ENCODE measurements at regions not wholly inside any gene's neighbourhood (a gene's known extent, or its start where the extent isn't known, plus 50 kb on each side); places are given as distances from the start of the nearest gene placed in this dataset.

DNA sequence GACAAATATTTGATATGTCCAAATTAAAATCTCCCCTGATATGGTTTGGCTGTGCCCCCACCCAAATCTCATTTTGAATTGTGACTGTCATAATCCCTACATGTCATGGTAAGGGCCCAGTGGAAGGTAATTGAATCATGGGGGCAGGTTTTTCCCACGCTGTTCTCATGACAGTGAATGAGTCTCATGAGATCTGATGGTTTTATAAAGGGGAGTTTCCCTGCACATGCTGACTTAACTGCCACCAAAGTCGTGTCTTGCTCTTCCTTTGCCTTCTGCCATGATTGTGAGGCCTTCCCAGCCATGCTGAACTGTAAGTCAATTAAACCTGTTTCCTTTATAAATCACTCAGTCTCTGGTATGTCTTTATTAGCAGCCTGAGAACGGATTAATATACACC lies 207.0 kb downstream of the BARHL2 start:
- 1% methylated on average over 3 of the region's 3 CpGs for WGBS (ENCODE audit: low lambda C conversion rate)
- no peak for DNase-seq (ENCODE audit: low spot score)
- H3K4me3 ChIP-seq (replicated peaks in 1 of 3; ENCODE audit: insufficient read depth in 1 of 3, low read depth in 2 of 3, low read length in 3 of 3) = no peak overlapping the region
- no peaks in the 10 kb centered on the region for H3K79me2 ChIP-seq (ENCODE audit: insufficient read depth, low read length)
- no peak for ATAC-seq
- TF ChIP-seq, protein P1, sequence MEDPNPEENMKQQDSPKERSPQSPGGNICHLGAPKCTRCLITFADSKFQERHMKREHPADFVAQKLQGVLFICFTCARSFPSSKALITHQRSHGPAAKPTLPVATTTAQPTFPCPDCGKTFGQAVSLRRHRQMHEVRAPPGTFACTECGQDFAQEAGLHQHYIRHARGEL (CRISPR knock-in tag; IDR thresholded peaks at IDR 0.05) = no peak
- TF ChIP-seq GPN1 (CRISPR knock-in tag; IDR thresholded peaks at IDR 0.05; ENCODE audit: borderline replicate concordance) (no peak), FOXJ3 (CRISPR knock-in tag; IDR thresholded peaks at IDR 0.05; ENCODE audit: borderline replicate concordance) (no peak), U2AF1 (optimal IDR thresholded peaks at IDR 0.05; ENCODE audit: low read depth, low read length) (no peak), ZNF264 (CRISPR knock-in tag; IDR thresholded peaks at IDR 0.05) (no peak), ZNF678 (CRISPR knock-in tag; IDR thresholded peaks at IDR 0.05) (no peak)
- TF ChIP-seq, protein P2, sequence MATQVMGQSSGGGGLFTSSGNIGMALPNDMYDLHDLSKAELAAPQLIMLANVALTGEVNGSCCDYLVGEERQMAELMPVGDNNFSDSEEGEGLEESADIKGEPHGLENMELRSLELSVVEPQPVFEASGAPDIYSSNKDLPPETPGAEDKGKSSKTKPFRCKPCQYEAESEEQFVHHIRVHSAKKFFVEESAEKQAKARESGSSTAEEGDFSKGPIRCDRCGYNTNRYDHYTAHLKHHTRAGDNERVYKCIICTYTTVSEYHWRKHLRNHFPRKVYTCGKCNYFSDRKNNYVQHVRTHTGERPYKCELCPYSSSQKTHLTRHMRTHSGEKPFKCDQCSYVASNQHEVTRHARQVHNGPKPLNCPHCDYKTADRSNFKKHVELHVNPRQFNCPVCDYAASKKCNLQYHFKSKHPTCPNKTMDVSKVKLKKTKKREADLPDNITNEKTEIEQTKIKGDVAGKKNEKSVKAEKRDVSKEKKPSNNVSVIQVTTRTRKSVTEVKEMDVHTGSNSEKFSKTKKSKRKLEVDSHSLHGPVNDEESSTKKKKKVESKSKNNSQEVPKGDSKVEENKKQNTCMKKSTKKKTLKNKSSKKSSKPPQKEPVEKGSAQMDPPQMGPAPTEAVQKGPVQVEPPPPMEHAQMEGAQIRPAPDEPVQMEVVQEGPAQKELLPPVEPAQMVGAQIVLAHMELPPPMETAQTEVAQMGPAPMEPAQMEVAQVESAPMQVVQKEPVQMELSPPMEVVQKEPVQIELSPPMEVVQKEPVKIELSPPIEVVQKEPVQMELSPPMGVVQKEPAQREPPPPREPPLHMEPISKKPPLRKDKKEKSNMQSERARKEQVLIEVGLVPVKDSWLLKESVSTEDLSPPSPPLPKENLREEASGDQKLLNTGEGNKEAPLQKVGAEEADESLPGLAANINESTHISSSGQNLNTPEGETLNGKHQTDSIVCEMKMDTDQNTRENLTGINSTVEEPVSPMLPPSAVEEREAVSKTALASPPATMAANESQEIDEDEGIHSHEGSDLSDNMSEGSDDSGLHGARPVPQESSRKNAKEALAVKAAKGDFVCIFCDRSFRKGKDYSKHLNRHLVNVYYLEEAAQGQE (IDR thresholded peaks at IDR 0.05; ENCODE audit: borderline replicate concordance in 1 of 2, low read depth in 1 of 2, low read length in 2 of 2) = no peak
- TF ChIP-seq, protein P3, sequence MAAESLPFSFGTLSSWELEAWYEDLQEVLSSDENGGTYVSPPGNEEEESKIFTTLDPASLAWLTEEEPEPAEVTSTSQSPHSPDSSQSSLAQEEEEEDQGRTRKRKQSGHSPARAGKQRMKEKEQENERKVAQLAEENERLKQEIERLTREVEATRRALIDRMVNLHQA (CRISPR knock-in tag; IDR thresholded peaks at IDR 0.05) = no peak
- TF ChIP-seq, protein P4, sequence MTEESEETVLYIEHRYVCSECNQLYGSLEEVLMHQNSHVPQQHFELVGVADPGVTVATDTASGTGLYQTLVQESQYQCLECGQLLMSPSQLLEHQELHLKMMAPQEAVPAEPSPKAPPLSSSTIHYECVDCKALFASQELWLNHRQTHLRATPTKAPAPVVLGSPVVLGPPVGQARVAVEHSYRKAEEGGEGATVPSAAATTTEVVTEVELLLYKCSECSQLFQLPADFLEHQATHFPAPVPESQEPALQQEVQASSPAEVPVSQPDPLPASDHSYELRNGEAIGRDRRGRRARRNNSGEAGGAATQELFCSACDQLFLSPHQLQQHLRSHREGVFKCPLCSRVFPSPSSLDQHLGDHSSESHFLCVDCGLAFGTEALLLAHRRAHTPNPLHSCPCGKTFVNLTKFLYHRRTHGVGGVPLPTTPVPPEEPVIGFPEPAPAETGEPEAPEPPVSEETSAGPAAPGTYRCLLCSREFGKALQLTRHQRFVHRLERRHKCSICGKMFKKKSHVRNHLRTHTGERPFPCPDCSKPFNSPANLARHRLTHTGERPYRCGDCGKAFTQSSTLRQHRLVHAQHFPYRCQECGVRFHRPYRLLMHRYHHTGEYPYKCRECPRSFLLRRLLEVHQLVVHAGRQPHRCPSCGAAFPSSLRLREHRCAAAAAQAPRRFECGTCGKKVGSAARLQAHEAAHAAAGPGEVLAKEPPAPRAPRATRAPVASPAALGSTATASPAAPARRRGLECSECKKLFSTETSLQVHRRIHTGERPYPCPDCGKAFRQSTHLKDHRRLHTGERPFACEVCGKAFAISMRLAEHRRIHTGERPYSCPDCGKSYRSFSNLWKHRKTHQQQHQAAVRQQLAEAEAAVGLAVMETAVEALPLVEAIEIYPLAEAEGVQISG (CRISPR knock-in tag; IDR thresholded peaks at IDR 0.05) = no peak
- TF ChIP-seq, protein P5, sequence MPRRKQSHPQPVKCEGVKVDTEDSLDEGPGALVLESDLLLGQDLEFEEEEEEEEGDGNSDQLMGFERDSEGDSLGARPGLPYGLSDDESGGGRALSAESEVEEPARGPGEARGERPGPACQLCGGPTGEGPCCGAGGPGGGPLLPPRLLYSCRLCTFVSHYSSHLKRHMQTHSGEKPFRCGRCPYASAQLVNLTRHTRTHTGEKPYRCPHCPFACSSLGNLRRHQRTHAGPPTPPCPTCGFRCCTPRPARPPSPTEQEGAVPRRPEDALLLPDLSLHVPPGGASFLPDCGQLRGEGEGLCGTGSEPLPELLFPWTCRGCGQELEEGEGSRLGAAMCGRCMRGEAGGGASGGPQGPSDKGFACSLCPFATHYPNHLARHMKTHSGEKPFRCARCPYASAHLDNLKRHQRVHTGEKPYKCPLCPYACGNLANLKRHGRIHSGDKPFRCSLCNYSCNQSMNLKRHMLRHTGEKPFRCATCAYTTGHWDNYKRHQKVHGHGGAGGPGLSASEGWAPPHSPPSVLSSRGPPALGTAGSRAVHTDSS (CRISPR knock-in tag; conservative IDR thresholded peaks at IDR 0.05) = no peak
- TF ChIP-seq, protein P6, sequence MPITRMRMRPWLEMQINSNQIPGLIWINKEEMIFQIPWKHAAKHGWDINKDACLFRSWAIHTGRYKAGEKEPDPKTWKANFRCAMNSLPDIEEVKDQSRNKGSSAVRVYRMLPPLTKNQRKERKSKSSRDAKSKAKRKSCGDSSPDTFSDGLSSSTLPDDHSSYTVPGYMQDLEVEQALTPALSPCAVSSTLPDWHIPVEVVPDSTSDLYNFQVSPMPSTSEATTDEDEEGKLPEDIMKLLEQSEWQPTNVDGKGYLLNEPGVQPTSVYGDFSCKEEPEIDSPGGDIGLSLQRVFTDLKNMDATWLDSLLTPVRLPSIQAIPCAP (CRISPR knock-in tag; IDR thresholded peaks at IDR 0.05; ENCODE audit: low read depth) = no peak
- no peaks in the 10 kb centered on the region for H3K9me3 ChIP-seq (ENCODE audit: low read length)
- no peak overlapping the region for H3K27ac ChIP-seq (ENCODE audit: extremely low read length, insufficient read depth, low read length)
- FAIRE-seq = no peak
- peaks cover 6% of the 10 kb centered on the region; the same call in 1 of the 2 replicates for H3K4me1 ChIP-seq (ENCODE audit: insufficient read depth, low read length)
- ChIA-PET CTCF (ENCODE audit: low intra/inter-chr PET ratio, low total read pairs) (no interaction called here), POLR2A (no interaction called here)
- intact Hi-C loops (cut with micrococcal nuclease; ENCODE audit: unreplicated experiment) = no loop called here
- no peaks in the 10 kb centered on the region for H4K20me1 ChIP-seq (ENCODE audit: insufficient read depth, low read length)
- no TSS peak for BruUV-seq (replicated peaks)
- no peaks in the 10 kb centered on the region; a peak in 1 of 5 replicates for H3K27me3 ChIP-seq (ENCODE audit: control insufficient read depth in 1 of 2, insufficient read depth in 2 of 2, low read length in 2 of 2)
- H2AFZ ChIP-seq (ENCODE audit: low read length) = no peak overlapping the region
- no peak overlapping the region for H3K4me2 ChIP-seq (ENCODE audit: low read depth, low read length)
- H3K36me3 ChIP-seq (replicated peaks in 1 of 2; ENCODE audit: control insufficient read depth in 1 of 2, insufficient read depth in 2 of 2, low read length in 2 of 2) = no peaks in the 10 kb centered on the region
- H3K9ac ChIP-seq (ENCODE audit: insufficient read depth, low read depth, low read length) = no peak overlapping the region
- in situ Hi-C loops (cut with HindIII; ENCODE audit: extremely low pct_ligation_motif_present, low pct_unique_long_range_greater_than_20kb) = no loop called here

Data from HepG2 (cell line).